ENCODE measurements at regions not wholly inside any gene's neighbourhood (a gene's known extent, or its start where the extent isn't known, plus 50 kb on each side); places are given as distances from the start of the nearest gene placed in this dataset.

DNA sequence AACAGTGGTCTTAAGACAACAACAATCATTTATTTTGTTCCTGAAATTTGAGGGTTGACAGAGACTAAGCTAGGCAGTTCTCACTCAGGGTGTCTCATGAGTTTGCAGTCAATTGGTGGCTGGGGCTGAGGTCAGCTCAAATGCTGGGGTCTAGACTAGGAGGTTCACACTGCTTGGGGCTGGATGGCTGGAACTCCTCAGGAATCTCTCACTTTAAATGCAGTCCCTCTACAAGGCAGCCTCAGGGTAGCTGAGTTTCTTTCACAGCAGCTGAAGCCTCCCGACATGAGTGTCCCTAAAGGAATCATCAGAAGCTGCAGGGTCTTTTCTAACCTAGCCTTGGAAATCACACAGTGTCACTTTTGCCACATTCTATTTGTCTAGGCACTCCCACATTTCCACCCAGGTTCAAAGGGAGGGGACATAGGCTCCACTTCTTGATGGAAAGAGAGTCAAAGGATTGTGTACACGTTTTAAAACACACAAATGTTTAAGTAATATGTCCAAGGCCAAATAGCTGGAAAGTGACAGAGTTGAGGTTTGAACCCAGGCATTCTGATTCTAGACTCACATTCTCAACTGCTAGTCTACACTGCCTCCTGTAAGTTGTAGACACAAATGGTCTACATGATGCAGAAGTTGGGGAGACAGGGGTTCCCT lies 133.8 kb downstream of the ZFP36L2 start:
- no peaks in the 10 kb centered on the region for H4K20me1 ChIP-seq (ENCODE audit: insufficient read depth)
- no peak overlapping the region for H3K4me2 ChIP-seq (ENCODE audit: low read length)
- no peaks in the 10 kb centered on the region for H3K4me1 ChIP-seq (ENCODE audit: control insufficient read depth in 1 of 2, insufficient read depth in 2 of 2, low read length in 2 of 2)
- POLR2A ChIA-PET: no interaction called here
- peaks cover 4 to 11% of the 10 kb centered on the region in 2 experiments; a peak in 2 of 4 replicates for H3K9me3 ChIP-seq (ENCODE audit: control insufficient read depth in 1 of 2, insufficient read depth in 1 of 2, low read depth in 1 of 2, low read length in 2 of 2)
- intact Hi-C loops (cut with micrococcal nuclease): no loop called here
- CTCF ChIA-PET: no interaction called here
- TF ChIP-seq YY1 (IDR thresholded peaks at IDR 0.05; ENCODE audit: extremely low read depth, insufficient replicate concordance, low read depth, low read length): no peak
- TF ChIP-seq, protein P1, sequence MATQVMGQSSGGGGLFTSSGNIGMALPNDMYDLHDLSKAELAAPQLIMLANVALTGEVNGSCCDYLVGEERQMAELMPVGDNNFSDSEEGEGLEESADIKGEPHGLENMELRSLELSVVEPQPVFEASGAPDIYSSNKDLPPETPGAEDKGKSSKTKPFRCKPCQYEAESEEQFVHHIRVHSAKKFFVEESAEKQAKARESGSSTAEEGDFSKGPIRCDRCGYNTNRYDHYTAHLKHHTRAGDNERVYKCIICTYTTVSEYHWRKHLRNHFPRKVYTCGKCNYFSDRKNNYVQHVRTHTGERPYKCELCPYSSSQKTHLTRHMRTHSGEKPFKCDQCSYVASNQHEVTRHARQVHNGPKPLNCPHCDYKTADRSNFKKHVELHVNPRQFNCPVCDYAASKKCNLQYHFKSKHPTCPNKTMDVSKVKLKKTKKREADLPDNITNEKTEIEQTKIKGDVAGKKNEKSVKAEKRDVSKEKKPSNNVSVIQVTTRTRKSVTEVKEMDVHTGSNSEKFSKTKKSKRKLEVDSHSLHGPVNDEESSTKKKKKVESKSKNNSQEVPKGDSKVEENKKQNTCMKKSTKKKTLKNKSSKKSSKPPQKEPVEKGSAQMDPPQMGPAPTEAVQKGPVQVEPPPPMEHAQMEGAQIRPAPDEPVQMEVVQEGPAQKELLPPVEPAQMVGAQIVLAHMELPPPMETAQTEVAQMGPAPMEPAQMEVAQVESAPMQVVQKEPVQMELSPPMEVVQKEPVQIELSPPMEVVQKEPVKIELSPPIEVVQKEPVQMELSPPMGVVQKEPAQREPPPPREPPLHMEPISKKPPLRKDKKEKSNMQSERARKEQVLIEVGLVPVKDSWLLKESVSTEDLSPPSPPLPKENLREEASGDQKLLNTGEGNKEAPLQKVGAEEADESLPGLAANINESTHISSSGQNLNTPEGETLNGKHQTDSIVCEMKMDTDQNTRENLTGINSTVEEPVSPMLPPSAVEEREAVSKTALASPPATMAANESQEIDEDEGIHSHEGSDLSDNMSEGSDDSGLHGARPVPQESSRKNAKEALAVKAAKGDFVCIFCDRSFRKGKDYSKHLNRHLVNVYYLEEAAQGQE (IDR thresholded peaks at IDR 0.05; ENCODE audit: low read depth): no peak
- H2AFZ ChIP-seq (ENCODE audit: low read depth, low read length, poor library complexity, severe bottlenecking): no peak overlapping the region
- RAD21 ChIA-PET (ENCODE audit: low non-redundant PET in 1 of 2, low total read pairs in 2 of 2, uncharacterized antibody in 2 of 2, unreplicated experiment in 2 of 2): no interaction called here
- H3K9me2 ChIP-seq (ENCODE audit: insufficient read depth): no peaks in the 10 kb centered on the region
- H3K27me3 ChIP-seq (ENCODE audit: insufficient read depth, low read length): no peaks in the 10 kb centered on the region
- no peaks in the 10 kb centered on the region for H3K79me2 ChIP-seq (ENCODE audit: insufficient read depth, low read length)
- BruUV-seq (replicated peaks): no TSS peak
- no peak overlapping the region for H3K9ac ChIP-seq (ENCODE audit: low read length)
- DNase-seq (ENCODE audit: low read depth, low spot score): no peak
- H3K27ac ChIP-seq (ENCODE audit: low read depth, low read length): no peak overlapping the region
- H3K4me3 ChIP-seq (replicated peaks in 1 of 2; ENCODE audit: low read depth in 1 of 2, low read length in 2 of 2): no peak overlapping the region
- no peaks in the 10 kb centered on the region for H3K36me3 ChIP-seq (ENCODE audit: control insufficient read depth in 1 of 2, insufficient read depth in 2 of 2, low read length in 2 of 2)
- ATAC-seq: no peak

DNA sequence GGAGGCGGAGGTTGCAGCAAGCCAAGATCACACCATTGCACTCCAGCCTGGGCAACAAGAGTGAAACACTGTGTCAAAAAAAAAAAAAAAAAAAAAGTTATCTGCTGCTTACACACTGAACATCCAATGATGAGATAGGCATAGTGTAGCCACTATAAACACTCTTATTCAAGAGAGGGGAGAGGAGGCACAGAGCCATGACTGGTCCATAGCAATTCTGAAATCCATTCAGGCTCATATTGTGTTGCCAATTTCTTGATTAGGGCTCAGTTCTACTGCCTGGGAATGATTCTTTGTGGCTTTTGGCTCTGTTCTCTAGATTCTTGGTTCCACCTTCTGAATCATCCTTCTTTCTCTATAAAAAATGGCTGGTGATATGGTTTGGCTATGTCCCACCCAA lies 136.1 kb downstream of the ZFP36L2 start:
- H3K4me2 ChIP-seq (ENCODE audit: low read length): no peak overlapping the region
- H4K20me1 ChIP-seq (ENCODE audit: insufficient read depth): no peaks in the 10 kb centered on the region
- no peaks in the 10 kb centered on the region for H3K36me3 ChIP-seq (ENCODE audit: control insufficient read depth in 1 of 2, insufficient read depth in 2 of 2, low read length in 2 of 2)
- H3K4me1 ChIP-seq (ENCODE audit: control insufficient read depth in 1 of 2, insufficient read depth in 2 of 2, low read length in 2 of 2): peaks cover 0 to 18% of the 10 kb centered on the region in 2 experiments; a peak in 2 of 4 replicates
- H3K4me3 ChIP-seq (replicated peaks in 1 of 2; ENCODE audit: low read depth in 1 of 2, low read length in 2 of 2): no peak overlapping the region
- ChIA-PET CTCF (no interaction called here), RAD21 (ENCODE audit: low non-redundant PET in 1 of 2, low total read pairs in 2 of 2, uncharacterized antibody in 2 of 2, unreplicated experiment in 2 of 2) (no interaction called here), POLR2A (no interaction called here)
- H3K9me3 ChIP-seq (ENCODE audit: control insufficient read depth in 1 of 2, insufficient read depth in 1 of 2, low read depth in 1 of 2, low read length in 2 of 2): peaks cover 4 to 11% of the 10 kb centered on the region in 2 experiments; a peak in 2 of 4 replicates
- intact Hi-C loops (cut with micrococcal nuclease): no loop called here
- no TSS peak for BruUV-seq (replicated peaks)
- H3K9me2 ChIP-seq (ENCODE audit: insufficient read depth): no peaks in the 10 kb centered on the region
- no peaks in the 10 kb centered on the region for H3K79me2 ChIP-seq (ENCODE audit: insufficient read depth, low read length)
- H3K27ac ChIP-seq (ENCODE audit: low read depth, low read length): no peak overlapping the region
- H3K27me3 ChIP-seq (ENCODE audit: insufficient read depth, low read length): no peaks in the 10 kb centered on the region
- no peak overlapping the region for H3K9ac ChIP-seq (ENCODE audit: low read length)
- ATAC-seq (no peak), DNase-seq (ENCODE audit: low read depth, low spot score) (no peak)
- no peak overlapping the region for H2AFZ ChIP-seq (ENCODE audit: low read depth, low read length, poor library complexity, severe bottlenecking)
- no peak for TF ChIP-seq EZH2phosphoT487 (IDR thresholded peaks at IDR 0.05; ENCODE audit: borderline replicate concordance)
- no peak for TF ChIP-seq YY1 (IDR thresholded peaks at IDR 0.05; ENCODE audit: extremely low read depth, insufficient replicate concordance, low read depth, low read length)
- TF ChIP-seq, protein P2, sequence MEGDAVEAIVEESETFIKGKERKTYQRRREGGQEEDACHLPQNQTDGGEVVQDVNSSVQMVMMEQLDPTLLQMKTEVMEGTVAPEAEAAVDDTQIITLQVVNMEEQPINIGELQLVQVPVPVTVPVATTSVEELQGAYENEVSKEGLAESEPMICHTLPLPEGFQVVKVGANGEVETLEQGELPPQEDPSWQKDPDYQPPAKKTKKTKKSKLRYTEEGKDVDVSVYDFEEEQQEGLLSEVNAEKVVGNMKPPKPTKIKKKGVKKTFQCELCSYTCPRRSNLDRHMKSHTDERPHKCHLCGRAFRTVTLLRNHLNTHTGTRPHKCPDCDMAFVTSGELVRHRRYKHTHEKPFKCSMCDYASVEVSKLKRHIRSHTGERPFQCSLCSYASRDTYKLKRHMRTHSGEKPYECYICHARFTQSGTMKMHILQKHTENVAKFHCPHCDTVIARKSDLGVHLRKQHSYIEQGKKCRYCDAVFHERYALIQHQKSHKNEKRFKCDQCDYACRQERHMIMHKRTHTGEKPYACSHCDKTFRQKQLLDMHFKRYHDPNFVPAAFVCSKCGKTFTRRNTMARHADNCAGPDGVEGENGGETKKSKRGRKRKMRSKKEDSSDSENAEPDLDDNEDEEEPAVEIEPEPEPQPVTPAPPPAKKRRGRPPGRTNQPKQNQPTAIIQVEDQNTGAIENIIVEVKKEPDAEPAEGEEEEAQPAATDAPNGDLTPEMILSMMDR (IDR thresholded peaks at IDR 0.05 in 2 of 3, conservative IDR thresholded peaks at IDR 0.05 in 1 of 3; ENCODE audit: borderline replicate concordance in 1 of 3, insufficient read depth in 1 of 3, low read depth in 2 of 3, low read length in 2 of 3): no peak
- no peak for TF ChIP-seq EZH2 (IDR thresholded peaks at IDR 0.05)
- TF ChIP-seq, protein P1 (IDR thresholded peaks at IDR 0.05; ENCODE audit: low read depth): no peak
